Right atrium auricular region (tissue), 2 donors: ENCODE measurements at regions not wholly inside any gene's neighbourhood (a gene's known extent, or its start where the extent isn't known, plus 50 kb on each side); places are given as distances from the start of the nearest gene placed in this dataset.

Experiments
- DNase-seq: peaks from one replicate; pipeline ENCODE4 v3.0.0-alpha.2; 2019; ENCODE audit warnings: low spot score
- H3K27ac ChIP-seq, 2 donors: fragments of 200-600 bp; sonication (generic); 1 replicate in 1 of 2; 2 replicates in 1 of 2; pipeline ENCODE4 v1.5.1; 2016 to 2019
- H3K27me3 ChIP-seq, 2 donors: fragments of 200-600 bp; sonication (generic); one replicate each; pipeline versions ENCODE4 v1.5.1 to v1.6.0; 2017 to 2019
- H3K36me3 ChIP-seq: fragments of 200-600 bp; sonication (generic); one replicate; pipeline ENCODE4 v1.5.1; 2016
- H3K4me1 ChIP-seq, 2 donors: fragments of 200-600 bp; sonication (generic); one replicate each; pipeline versions ENCODE4 v1.5.1 to v1.6.0; 2017 to 2019
- H3K4me3 ChIP-seq, 2 donors: fragments of 200-600 bp; sonication (generic); 1 replicate in 1 of 2; 2 replicates in 1 of 2; pipeline ENCODE4 v1.5.1; 2017 to 2019; ENCODE audit warnings: mild to moderate bottlenecking in 1 of 2, moderate library complexity in 1 of 2
- H3K9me3 ChIP-seq, 2 donors: fragments of 200-600 bp; sonication (generic); one replicate each; pipeline ENCODE4 v1.5.1; 2019
- CTCF ChIP-seq, 2 donors: fragments of 200-600 bp; sonication (generic); IDR thresholded peaks; one replicate each; pipeline ENCODE4 v1.5.1; 2019; ENCODE audit warnings: antibody characterized with exemption in 2 of 2

- no peaks in the 10 kb centered on the region for H3K9me3 ChIP-seq
- H3K36me3 ChIP-seq, result no peaks in the 10 kb centered on the region
- no peak overlapping the region for H3K4me3 ChIP-seq
- no peak for DNase-seq
- no peak overlapping the region for H3K27ac ChIP-seq
- no peaks in the 10 kb centered on the region for H3K27me3 ChIP-seq
- H3K4me1 ChIP-seq, result no peaks in the 10 kb centered on the region
- no peak for TF ChIP-seq CTCF (IDR thresholded peaks at IDR 0.05)
Observed at GRCh38 chr2:67091681-67092080, 305.5 kb upstream of the ETAA1 start.

GRCh38 chr2:67095121-67095520, 302.0 kb upstream of the ETAA1 start:
- no peak for DNase-seq
- Histone ChIP-seq H3K4me3 (no peak overlapping the region), H3K4me1 (no peaks in the 10 kb centered on the region), H3K9me3 (no peaks in the 10 kb centered on the region), H3K27me3 (no peaks in the 10 kb centered on the region), H3K27ac (no peak overlapping the region), H3K36me3 (no peaks in the 10 kb centered on the region)
- TF ChIP-seq CTCF (IDR thresholded peaks at IDR 0.05), result no peak

GRCh38 chr2:67096886-67097285, 300.2 kb upstream of the ETAA1 start:
- no peak for DNase-seq
- Histone ChIP-seq H3K27ac (no peak overlapping the region), H3K9me3 (no peaks in the 10 kb centered on the region), H3K4me3 (no peak overlapping the region), H3K36me3 (no peaks in the 10 kb centered on the region), H3K27me3 (no peaks in the 10 kb centered on the region), H3K4me1 (no peaks in the 10 kb centered on the region)
- no peak for TF ChIP-seq CTCF (IDR thresholded peaks at IDR 0.05)

GRCh38 chr2:67103157-67103556, 294.0 kb upstream of the ETAA1 start:
- Histone ChIP-seq H3K4me1 (no peaks in the 10 kb centered on the region), H3K4me3 (no peak overlapping the region), H3K27ac (no peak overlapping the region), H3K36me3 (no peaks in the 10 kb centered on the region), H3K27me3 (no peaks in the 10 kb centered on the region), H3K9me3 (peaks cover 0 to 33% of the 10 kb centered on the region in 2 donors)
- no peak for DNase-seq
- TF ChIP-seq CTCF (IDR thresholded peaks at IDR 0.05), result no peak

GRCh38 chr2:67108231-67108630, 288.9 kb upstream of the ETAA1 start:
- no peak overlapping the region for H3K4me3 ChIP-seq
- H3K4me1 ChIP-seq, result no peaks in the 10 kb centered on the region
- H3K9me3 ChIP-seq, result peaks cover 0 to 20% of the 10 kb centered on the region in 2 donors
- no peak overlapping the region for H3K27ac ChIP-seq
- no peak for TF ChIP-seq CTCF (IDR thresholded peaks at IDR 0.05)
- no peaks in the 10 kb centered on the region for H3K36me3 ChIP-seq
- H3K27me3 ChIP-seq, result no peaks in the 10 kb centered on the region
- no peak for DNase-seq

- no peak for DNase-seq
- no peak overlapping the region for H3K27ac ChIP-seq
- no peaks in the 10 kb centered on the region for H3K36me3 ChIP-seq
- H3K4me3 ChIP-seq, result no peak overlapping the region
- no peaks in the 10 kb centered on the region for H3K27me3 ChIP-seq
- no peak for TF ChIP-seq CTCF (IDR thresholded peaks at IDR 0.05)
- no peaks in the 10 kb centered on the region for H3K4me1 ChIP-seq
- H3K9me3 ChIP-seq, result no peaks in the 10 kb centered on the region
Observed at GRCh38 chr2:67124531-67124930, 272.6 kb upstream of the ETAA1 start.
